ENCODE measurements at regions not wholly inside any gene's neighbourhood (a gene's known extent, or its start where the extent isn't known, plus 50 kb on each side); places are given as distances from the start of the nearest gene placed in this dataset.

DNA sequence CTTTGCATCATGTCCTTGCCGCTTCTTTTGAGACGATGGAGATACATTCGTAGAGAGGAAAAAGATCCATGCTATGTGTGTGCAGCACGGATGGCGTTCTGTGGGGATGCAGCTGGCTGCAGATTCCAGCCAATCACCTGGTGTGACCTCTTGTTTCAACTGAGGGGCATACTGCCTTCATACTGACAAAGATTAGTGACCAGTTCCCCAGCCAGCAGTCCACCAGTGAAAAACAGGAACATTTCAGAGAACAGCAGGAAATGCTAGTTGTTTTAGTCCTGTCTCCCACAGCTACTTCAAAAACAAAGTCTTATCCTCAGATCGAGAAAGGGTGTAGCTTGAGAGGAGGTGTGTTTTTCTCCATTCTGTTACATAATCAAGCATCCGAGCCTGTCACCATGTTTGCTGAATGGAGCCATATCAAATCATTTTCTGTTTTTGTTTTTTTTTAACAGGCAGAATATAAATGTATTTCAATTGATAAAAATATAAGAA lies 255.7 kb upstream of the FMN2 start:
- TF ChIP-seq, protein P1, sequence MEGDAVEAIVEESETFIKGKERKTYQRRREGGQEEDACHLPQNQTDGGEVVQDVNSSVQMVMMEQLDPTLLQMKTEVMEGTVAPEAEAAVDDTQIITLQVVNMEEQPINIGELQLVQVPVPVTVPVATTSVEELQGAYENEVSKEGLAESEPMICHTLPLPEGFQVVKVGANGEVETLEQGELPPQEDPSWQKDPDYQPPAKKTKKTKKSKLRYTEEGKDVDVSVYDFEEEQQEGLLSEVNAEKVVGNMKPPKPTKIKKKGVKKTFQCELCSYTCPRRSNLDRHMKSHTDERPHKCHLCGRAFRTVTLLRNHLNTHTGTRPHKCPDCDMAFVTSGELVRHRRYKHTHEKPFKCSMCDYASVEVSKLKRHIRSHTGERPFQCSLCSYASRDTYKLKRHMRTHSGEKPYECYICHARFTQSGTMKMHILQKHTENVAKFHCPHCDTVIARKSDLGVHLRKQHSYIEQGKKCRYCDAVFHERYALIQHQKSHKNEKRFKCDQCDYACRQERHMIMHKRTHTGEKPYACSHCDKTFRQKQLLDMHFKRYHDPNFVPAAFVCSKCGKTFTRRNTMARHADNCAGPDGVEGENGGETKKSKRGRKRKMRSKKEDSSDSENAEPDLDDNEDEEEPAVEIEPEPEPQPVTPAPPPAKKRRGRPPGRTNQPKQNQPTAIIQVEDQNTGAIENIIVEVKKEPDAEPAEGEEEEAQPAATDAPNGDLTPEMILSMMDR (IDR thresholded peaks at IDR 0.05), result no peak
- TF ChIP-seq POLR2A (IDR thresholded peaks at IDR 0.05) (no peak), POLR2AphosphoS5 (IDR thresholded peaks at IDR 0.05) (no peak)

Data from breast epithelium (tissue), 3 donors.